NOMO-1 (cell line): ENCODE measurements at regions not wholly inside any gene's neighbourhood (a gene's known extent, or its start where the extent isn't known, plus 50 kb on each side); places are given as distances from the start of the nearest gene placed in this dataset.

Source experiments
- DNase-seq, 2 experiments: peaks; one replicate each; lab custom pipeline; 2025; ENCODE audit not compliant: unreplicated experiment in 2 of 2; lab: John Stamatoyannopoulos, UW

DNA sequence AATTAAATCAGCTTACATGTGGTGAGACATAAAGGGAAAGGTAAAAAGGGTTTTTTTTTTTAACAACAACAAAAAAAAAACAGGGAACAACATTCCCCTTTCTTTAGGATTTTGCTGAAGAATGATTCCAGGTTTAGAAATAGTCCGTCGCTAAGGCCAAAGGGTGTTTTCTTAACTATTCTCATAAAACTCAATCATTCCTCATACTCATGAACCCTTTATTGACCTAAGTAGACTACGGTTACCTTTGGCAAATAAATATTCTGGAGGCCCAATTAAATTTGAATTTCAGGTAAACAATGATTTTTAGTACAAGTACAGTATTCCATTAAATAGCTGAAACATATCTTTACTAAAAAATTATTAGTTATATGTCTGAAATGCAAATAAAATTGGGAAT is 55.6 kb upstream of the CCNG1 start:
- DNase-seq: no peak

DNA sequence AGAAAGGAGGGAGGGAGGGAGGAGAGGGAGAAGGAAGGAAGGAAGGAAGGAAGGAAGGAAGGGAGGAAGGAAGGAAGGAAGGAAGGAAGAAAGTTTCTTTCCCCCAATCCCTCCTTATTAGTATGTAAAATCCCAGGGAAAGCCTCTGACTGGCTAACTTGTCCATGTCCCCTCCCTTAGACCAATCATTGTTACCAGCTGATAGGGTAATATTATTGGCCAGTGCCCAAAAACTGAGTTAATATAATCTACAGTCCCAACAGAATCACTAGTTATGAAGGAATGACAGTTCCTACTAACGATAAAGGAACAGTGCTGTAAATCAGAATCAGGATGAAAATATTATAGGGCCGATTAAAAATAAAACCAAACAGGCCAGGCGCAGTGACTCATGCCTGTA is 53.6 kb upstream of the CCNG1 start:
- no peak for DNase-seq

DNA sequence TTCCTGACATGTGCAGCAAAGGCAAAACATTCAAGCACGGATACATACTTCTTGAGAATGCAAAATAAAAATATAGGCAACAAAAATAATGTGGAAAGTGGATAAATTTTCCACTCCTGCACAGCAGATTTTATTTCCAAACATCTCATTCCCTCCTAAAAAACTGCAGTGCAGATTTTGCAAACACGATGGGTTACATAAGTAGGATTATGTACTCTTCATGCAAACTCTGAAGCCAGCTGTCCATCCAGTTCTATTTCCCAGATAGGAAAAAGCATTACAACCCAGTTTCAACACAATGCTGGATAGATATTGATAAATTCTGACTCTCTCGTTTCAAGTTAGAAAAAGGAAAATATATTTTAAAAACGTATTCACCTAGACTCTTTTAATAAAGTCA is 52.7 kb upstream of the CCNG1 start:
- DNase-seq: no peak

DNA sequence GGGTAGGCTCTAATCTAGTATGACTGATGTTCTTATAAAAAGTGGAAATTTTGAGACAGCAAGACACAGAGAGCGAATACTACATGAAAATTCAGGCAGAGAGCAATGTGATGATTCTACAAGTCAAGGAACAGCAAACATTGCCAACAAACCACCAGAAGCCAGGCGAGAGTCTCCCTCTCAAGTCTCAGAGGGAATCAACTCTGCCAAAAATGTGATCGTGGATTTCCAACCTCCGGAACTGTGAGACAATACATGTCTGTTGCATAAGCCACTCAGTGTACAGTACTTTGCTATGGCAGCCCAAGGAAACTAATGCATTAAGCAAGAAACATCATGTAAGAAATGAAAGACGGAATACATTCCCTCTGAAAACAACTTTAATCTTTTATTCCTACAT is 52.1 kb upstream of the CCNG1 start:
- DNase-seq: no peak

DNA sequence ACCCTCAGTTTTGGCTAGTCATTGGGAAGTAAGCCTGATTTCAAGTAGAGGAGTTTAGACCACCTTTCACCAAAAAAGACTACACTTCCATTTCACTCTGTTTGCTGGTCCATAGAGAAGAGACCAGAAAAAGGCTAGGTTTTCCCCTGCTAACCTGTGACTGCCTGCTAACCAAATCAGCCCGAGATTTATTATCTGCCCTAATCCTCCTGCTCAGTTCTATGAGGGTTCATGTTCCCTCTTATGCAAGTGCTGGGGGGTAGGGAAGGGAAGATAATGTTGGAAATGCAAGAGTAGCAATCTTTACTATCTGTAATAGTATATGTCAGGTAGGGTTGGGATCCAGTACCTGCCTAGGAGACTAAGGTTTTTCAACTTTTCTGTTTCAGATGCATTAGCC is 51.6 kb upstream of the CCNG1 start:
- no peak for DNase-seq

DNA sequence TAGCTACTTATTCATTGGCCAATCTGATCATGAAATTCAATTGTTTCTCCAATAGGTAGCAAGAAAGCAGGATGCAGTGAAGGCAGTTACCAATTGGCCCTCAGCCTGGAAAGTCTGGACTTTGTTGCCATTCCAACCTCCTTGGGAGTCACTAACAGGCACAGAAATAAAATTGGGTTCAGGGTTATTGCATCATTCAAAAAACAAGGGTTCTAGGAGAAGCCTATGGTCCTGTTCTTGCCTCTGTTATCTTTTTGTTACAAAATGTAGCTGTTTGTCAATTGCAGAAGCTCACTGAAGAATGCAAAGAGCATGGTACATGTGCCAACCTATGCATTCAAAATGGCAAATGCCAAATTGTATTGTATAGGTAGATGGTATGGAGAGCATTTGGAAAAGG is 51.0 kb upstream of the CCNG1 start:
- DNase-seq: no peak

DNA sequence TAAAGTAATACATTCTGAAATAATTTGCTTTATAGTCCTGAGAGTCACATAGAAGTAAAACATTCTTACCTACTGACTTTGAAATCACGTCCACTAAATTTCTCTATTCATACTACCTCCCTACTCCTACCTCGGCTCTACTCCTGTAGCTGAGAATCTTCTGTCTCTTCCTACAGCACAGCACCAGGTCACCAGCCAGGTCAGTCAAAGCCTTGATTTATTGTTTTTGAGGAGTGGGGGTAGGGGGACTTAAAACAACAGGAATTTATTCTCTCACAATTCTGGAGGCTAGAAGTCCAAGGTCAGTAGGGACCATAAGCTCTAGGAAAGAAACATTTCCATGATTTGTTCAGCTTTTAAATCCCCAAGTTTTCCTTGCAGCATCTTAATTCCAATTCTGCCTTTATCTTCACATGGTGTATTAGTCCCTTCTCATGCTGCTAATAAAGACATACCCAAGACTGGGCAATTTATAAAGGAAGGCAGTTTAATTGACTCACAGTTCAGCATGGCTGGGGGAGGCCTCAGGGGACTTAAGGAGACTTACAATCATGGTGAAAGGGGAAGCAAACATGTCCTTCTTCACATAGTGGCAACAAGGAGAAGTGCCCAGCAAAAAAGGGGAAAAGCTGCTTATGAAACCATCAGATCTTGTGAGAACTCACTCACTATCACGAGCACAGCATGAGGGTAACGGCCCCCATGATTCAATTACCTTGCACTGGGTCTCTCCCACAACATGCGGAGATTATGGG is 49.6 kb upstream of the CCNG1 start:
- DNase-seq: no peak
